GM21723 (cell line): ENCODE measurements at regions not wholly inside any gene's neighbourhood (a gene's known extent, or its start where the extent isn't known, plus 50 kb on each side); places are given as distances from the start of the nearest gene placed in this dataset.
"Not testable (repeated sequence)": the region's sequence is repeated elsewhere in the genome, so short reads cannot be mapped to it uniquely, and the experiment has no call there.

ENCODE experiments used
- ATAC-seq: cut with Tn5 transposase; IDR thresholded peaks from one replicate; pipeline ENCODE4 v1.9.1; 2021; ENCODE audit warnings: mild to moderate bottlenecking, moderate library complexity; ENCODE audit not compliant: unreplicated experiment

DNA sequence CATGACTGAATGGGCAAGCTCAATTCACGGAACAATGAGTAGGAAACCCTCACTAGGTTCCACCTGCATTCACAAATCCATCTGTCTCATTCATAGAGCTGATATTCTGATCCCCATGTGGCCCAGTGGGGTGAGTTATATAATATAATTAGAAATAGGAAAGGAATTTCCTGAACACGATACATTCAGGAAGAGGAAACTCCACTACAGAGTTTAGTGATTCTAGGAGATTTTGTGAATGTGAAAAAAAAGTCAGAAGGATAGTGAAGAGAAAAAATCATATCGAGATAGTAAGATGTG lies 471.2 kb downstream of the GASK1B start:
- no peak for ATAC-seq

DNA sequence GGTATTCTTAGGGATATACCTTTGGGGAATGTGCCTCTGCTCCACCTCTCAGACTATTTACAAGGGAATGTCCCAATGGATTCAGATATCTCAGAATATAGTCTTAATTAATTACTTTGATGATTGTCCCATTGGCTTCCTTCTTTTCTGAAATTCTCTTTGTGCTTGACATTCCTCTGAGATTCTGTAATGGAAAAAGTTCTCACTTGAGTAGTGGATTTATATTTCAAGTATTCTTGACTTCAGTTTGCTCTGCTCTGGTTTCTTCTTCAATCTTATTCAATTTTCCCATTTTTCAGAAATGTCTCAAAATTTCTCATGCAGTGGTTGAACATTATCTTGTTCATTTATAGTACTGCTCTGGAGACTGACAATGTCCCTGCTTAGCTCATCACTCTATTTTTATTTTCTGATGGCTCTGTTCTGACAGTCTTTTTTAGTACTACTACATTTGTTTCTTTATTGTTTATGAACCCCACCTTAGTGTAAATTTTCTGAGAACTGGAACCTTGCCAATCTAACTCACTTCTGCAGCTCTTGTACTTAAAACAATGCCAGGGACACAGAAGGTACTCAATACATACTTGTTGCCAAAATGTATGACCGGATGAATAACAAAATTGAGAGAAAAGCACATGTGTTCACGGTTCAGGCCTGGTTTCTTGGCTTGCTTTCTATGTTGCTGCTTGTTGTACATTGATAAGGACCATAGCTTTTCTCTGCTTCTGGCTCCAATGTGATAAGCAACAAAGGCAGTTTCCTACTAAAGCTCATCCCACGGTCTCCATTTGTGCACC lies 471.7 kb downstream of the GASK1B start:
- ATAC-seq = no peak

DNA sequence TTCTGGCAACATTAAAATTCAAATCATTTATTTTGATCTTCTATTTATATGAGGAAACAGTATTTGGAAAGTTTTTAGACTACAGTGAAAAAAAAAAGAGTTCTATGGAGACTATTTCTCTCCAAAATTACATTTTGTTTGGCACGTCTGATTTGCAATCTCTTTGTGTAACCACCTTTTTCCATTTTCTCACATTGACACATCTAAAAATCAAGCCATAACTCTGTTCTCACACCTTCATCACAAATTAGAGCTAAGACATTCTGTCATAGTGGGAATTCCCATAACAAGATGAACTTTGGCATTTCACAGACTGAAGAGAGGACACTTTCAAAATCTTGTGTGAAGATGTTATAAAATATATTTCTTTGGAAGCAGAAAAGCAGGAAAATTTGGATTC lies 468.9 kb downstream of the GRIA2 start:
- ATAC-seq = no peak

DNA sequence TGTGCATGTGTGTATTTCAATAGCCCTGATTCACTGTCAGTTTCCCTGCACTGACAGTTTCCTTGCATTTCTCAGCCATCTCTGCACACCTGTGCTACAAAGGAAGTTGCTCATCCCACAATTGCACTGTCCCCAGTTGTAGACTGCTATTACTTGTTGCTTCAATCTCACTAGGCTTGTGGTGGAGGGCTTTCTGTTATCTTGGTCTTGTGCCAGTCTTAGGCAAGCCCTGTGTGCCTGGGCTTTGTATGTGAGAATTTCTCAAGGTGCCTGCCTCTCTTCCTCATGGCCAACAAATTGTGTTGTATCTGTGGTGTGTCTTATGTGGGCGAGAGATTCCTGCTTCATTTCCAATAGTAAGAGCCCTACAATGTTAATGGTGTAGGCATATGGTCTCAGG lies 467.4 kb downstream of the GRIA2 start:
- no peak for ATAC-seq

DNA sequence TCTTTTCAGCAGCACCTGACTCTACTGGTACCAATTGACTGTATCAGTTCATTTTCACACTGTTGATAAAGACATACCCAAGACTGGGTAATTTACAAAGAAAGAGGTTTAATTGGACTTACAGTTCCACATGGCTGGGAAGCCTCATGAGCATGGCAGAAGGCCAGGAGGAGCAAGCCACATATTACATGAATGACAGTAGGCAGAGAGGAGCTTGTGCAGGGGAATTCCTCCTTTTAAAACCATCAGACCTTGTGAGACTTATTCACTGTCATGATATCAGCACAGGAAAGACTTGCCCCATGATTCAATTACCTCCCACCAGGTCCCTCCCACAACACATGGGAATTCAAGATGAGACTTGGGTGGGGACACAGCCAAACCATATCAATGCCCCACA lies 458.8 kb downstream of the GRIA2 start:
- not testable (repeated sequence) for ATAC-seq

DNA sequence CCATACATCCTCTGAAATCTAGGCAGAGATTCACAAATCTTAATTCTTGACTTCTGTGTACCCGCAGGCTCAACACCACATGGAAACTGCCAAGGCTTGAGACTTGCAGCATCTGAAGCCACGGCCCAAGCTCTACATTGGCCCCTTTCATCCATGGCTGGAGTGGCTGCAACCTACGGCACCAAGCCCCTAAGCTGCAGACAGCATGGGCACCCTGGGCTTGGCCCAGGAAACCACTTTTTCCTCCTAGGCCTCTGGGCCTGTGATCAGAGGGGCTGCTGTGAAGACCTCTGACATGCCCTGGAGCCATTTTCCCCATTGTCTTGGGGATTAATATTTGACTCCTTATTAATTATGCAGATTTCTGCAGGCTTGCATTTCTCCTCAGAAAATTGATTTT lies 457.9 kb downstream of the GRIA2 start:
- no peak for ATAC-seq

DNA sequence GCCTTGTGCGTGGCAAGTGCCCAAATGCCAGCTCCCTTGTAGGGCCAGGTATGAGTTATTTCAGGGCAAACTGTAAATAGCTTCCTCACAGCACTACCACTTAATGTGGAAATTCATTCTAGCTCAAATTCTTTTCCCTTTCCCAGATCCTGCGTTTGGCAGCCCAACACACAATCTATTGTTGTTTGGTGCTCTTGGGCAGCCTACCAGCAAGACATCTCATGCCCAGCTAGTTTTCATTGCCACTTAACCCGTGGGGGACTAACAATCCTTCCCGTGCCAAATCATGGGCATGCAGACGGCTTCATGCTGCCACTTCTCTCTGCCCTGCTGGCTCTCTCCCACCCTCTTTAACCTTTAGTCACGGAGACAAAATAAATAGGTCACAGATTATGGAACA lies 454.2 kb downstream of the GRIA2 start:
- ATAC-seq = no peak

GRCh38 chr4:157667836-157668235 lies 447.3 kb downstream of the GRIA2 start:
- no peak for ATAC-seq

GRCh38 chr4:157664726-157665125 lies 444.2 kb downstream of the GRIA2 start:
- ATAC-seq = no peak

DNA sequence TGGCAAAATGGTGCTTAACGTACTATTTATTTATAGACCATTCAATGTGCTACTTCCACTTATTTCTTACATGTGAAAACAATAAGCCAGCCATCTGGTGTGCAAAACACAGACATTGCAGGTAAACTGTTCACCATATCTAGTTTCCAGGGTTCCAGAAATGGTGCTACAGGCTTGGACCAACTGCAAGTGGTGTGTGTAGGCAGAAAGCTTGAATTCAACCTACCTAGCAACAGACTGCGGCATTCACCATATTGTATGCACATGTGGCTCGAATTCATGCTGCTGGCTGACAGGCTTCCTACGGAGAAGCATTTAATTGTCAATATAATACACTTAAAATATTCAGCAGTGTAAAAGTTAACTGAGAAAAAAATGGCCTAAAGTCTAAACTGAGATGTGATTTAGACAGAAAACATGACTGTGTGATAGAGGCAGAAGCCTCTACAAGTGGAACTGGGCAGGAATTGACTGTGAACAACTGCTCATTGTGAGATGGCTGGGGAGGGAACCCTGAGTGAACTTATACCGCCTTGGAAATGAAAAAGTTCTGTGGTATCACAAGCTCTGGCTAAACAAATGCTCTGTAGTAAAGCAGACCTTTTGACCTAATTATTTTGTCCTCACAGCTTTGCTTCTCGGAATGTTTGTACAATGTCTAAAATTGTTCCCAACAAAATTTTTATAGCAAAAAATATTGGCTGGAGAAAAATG lies 434.7 kb downstream of the GRIA2 start:
- no peak for ATAC-seq

DNA sequence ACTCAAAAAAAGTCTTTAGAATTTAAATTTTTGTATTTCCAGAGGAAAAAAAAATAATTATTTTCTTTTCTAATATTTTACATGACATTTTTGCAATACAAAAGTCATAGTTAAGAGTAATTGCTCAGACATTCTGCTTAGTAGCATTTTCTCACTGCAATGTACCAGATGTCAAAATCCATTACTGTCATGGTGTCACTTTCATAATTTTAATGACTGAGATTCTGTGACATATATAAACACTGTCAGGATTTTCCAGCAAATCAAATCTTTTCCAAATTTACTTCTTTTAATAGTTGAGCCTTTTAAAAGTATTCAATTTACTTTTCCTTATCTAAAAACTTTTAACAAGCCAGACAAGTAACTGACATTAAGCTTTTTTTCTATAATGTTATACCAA lies 422.7 kb downstream of the GRIA2 start:
- ATAC-seq = no peak

DNA sequence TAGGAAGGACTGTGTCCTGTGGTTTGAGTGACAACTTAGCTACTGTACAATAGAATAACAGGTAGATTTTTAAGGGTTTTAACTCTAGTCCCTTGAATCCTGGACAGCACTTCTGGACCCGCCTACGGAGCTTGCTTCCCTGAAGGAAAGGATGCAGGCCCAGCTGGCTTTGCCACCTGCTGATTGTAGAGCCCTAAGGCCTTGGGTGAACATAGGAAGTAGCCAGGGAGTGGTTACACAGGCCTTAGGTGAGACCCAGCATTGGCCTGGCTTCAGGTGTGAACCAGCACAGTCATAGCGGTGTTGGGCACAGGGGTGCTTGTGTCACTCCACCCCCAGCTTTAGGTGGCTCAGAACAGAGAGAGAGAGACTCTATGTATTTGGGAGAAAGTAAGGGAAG lies 413.5 kb downstream of the GRIA2 start:
- no peak for ATAC-seq

DNA sequence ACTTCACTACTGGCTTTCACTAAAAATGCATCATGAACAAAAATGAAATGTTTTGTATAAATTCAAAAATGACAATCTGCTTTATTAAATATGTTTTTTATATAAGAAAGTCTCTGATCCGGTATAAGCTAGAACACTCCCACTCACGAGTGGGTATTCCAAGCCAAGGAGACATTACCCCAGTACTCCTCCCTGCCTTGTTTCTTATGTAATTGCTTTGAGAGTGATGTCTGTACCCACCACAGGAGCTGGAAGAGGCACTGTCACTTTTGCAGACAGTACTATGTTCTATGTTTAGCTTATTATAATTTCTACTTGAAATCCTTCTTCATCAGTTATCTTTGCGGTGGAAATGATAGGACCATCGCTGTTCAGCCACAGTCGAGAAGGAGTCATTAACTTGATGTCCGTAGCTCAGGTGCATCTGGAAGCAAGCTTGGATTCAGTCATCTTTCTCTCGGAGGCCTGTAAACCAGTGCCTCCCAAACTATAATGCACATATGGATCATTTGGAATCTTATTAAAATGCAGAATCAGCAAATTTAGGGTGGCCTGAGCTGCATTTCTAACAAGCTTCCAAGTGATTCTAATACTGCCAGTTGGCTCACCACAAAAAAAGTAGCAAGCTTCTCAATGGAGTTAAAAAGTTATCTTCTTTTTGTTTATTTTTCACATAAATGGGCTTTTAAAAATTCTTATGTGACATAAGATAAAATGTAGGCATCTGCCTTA lies 396.4 kb downstream of the GRIA2 start:
- no peak for ATAC-seq

DNA sequence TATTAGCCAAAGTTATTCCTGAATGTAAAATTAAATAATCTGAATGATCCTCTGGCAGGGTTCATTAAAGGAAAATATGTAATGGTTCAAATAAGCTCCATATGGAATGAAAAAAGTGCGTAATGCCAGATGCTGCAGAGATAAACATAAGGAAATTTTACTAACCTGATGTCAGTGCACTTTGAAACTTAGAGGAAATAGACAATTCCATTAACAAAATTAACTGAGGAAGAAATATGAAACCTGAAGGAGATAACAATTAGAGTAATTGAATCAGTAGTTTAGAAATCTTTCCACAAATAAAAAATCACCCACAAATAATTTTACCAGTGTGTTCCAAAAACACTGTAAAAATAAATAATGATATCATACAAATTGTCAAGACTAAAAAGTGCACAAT lies 387.5 kb downstream of the GRIA2 start:
- no peak for ATAC-seq

- no peak for ATAC-seq
Observed at GRCh38 chr4:157600583-157600982, 380.1 kb downstream of the GRIA2 start.

- no peak for ATAC-seq
Observed at GRCh38 chr4:157591245-157591644, 370.7 kb downstream of the GRIA2 start.

GRCh38 chr4:157590679-157591078 lies 370.2 kb downstream of the GRIA2 start:
- ATAC-seq = no peak

DNA sequence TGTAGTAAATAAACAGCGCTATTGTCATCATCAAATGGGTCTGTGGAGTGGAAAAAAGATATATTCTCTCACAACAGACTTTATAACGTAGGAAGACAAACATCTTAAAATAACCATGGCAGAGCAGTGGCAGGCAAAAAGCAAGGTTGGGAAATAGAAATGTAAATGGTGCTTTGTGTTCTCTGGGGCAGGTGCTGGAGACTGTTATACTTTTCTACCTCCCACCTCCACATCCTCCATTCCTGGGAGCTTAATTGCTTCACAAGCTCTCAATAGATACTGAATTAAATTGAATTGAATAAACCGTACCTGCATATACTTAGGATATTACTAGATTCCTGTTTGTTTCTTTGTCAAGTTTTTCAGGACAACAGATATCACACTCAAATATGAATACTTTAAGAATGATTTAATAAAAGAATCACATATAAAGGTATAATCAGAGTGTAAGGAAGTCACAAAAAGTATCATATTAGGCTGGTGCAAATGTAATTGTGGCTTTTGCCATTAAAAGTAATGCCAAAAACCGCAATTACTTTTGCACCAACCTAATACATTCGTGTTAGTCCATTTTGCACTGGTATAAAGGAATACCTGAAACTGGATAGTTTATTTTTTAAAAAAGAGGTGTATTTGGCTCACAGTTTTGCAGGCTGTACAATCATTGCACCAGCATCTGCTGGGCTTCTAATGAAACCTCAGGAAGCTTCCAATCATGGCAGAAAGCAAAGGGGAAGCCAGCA lies 367.3 kb downstream of the GRIA2 start:
- ATAC-seq = no peak

GRCh38 chr4:157582141-157582540 lies 361.6 kb downstream of the GRIA2 start:
- no peak for ATAC-seq

GRCh38 chr4:157576671-157577217 lies 356.2 kb downstream of the GRIA2 start:
- ATAC-seq = no peak

GRCh38 chr4:157575339-157575738 lies 354.8 kb downstream of the GRIA2 start:
- ATAC-seq = no peak
